ENCODE measurements at regions not wholly inside any gene's neighbourhood (a gene's known extent, or its start where the extent isn't known, plus 50 kb on each side); places are given as distances from the start of the nearest gene placed in this dataset.
A peak's percentile ranks its signal among the peaks of the same experiment; 100 is the strongest.

DNA sequence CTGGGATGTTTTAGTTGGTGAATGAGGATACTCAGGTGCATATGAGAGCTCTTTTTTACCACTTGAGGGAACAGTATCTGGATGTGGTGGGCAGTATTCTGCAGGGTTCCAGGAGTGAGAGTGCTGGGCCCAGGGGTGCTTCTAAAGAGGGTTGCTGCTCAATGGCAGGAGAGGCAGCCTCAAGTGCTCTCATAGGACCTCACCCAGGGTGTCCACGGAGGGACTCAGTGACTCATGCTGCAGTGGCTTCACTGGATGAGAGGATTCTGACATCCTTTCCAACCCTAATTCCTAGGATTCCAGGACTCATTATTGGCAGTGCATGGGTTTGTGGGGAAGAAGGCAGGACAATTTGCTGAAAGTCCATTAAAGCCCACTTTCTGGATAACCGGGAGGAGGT, 176.6 kb upstream of the FERMT1 start:
- no peak overlapping the region for H2BK120ac ChIP-seq (ENCODE audit: low read depth, low read length)
- H4K91ac ChIP-seq (ENCODE audit: low read length), result no peak overlapping the region
- peak overlapping the region; percentile 27 to 90 for H2BK12ac ChIP-seq (ENCODE audit: low read length in 2 of 2)
- H3K27ac ChIP-seq (ENCODE audit: low read length, poor library complexity, severe bottlenecking), result no peak overlapping the region
- WGBS, result 0% methylated on average over 1 of the region's 2 CpGs
- H2BK15ac ChIP-seq (ENCODE audit: low read depth, poor library complexity, severe bottlenecking), result no peak overlapping the region
- H3K4me3 ChIP-seq (ENCODE audit: insufficient read depth in 1 of 2, low read depth in 1 of 2, low read length in 2 of 2), result no peak overlapping the region
- H3K27me3 ChIP-seq (ENCODE audit: control insufficient read depth in 1 of 2, insufficient read depth in 1 of 2, low read length in 2 of 2), result no peaks in the 10 kb centered on the region
- H4K8ac ChIP-seq (ENCODE audit: low read length), result peak overlapping the region; percentile 45
- peaks cover 4% of the 10 kb centered on the region for H3K9me3 ChIP-seq (ENCODE audit: control insufficient read depth, low read length)
- H3K9ac ChIP-seq (ENCODE audit: low read length), result no peak overlapping the region
- H3K4me2 ChIP-seq (ENCODE audit: low read length, poor library complexity, severe bottlenecking), result no peak overlapping the region
- no peaks in the 10 kb centered on the region for H3K4me1 ChIP-seq (ENCODE audit: control insufficient read depth, insufficient read depth, low read depth, low read length)
- H2BK5ac ChIP-seq (ENCODE audit: low read depth, low read length, poor library complexity, severe bottlenecking), result no peak overlapping the region
- DNase-seq, result peak; percentile 28
- H2AK5ac ChIP-seq (ENCODE audit: low read length, severe bottlenecking), result no peak overlapping the region
- H3K14ac ChIP-seq (ENCODE audit: low read length in 2 of 2), result peak overlapping the region in 1 of 2 experiments; percentile 61
- H3K23ac ChIP-seq (ENCODE audit: low read length in 2 of 2), result peak overlapping the region in 1 of 2 experiments; percentile 20
- peak overlapping the region in 1 of 2 experiments; percentile 62 for H3K4ac ChIP-seq (ENCODE audit: low read depth in 1 of 2, low read length in 2 of 2)
- H2AFZ ChIP-seq (ENCODE audit: low read depth, low read length), result no peak overlapping the region
- no peaks in the 10 kb centered on the region for H3K36me3 ChIP-seq (ENCODE audit: control insufficient read depth in 1 of 2, insufficient read depth in 2 of 2, low read depth in 1 of 2, low read length in 2 of 2)
- H3K18ac ChIP-seq (ENCODE audit: low read depth in 1 of 2, low read length in 2 of 2), result peak overlapping the region in 1 of 2 experiments; percentile 37
- H3K79me1 ChIP-seq (replicated peaks; ENCODE audit: low read length, poor library complexity, severe bottlenecking), result no peaks in the 10 kb centered on the region

DNA sequence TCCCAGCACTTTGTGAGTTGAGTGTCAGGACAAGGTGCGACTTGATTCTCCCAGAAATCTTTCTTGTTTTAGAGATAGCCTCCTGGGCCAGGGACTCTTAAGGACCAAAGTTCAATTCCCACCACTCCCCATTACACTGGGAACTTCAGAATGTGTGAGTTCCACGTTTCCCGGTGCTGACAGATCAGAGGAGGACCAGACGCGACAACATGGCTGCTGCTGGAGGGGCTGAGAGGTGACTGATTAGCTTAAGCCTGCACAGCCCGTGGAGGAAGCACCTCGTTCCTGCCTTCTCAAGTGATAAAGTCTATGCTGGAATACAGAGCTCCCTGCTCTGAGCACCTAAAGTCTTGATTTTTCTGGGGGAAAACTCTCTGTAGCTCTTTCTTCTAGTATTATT, 175.2 kb upstream of the FERMT1 start:
- H3K27me3 ChIP-seq (ENCODE audit: control insufficient read depth in 1 of 2, insufficient read depth in 1 of 2, low read length in 2 of 2), result no peaks in the 10 kb centered on the region
- no peaks in the 10 kb centered on the region for H3K4me1 ChIP-seq (ENCODE audit: control insufficient read depth, insufficient read depth, low read depth, low read length)
- H3K36me3 ChIP-seq (ENCODE audit: control insufficient read depth in 1 of 2, insufficient read depth in 2 of 2, low read depth in 1 of 2, low read length in 2 of 2), result no peaks in the 10 kb centered on the region
- 84% methylated on average over 7 of the region's 7 CpGs for WGBS
- no peak overlapping the region for H2BK120ac ChIP-seq (ENCODE audit: low read depth, low read length)
- H3K18ac ChIP-seq (ENCODE audit: low read depth in 1 of 2, low read length in 2 of 2), result peak overlapping the region in 1 of 2 experiments; percentile 85
- H2AFZ ChIP-seq (ENCODE audit: low read depth, low read length), result no peak overlapping the region
- no peak overlapping the region for H3K23ac ChIP-seq (ENCODE audit: low read length in 2 of 2)
- H4K8ac ChIP-seq (ENCODE audit: low read length), result no peak overlapping the region
- H3K4me3 ChIP-seq (ENCODE audit: insufficient read depth in 1 of 2, low read depth in 1 of 2, low read length in 2 of 2), result no peak overlapping the region
- H3K14ac ChIP-seq (ENCODE audit: low read length in 2 of 2), result no peak overlapping the region
- no peak overlapping the region for H2AK5ac ChIP-seq (ENCODE audit: low read length, severe bottlenecking)
- H2BK15ac ChIP-seq (ENCODE audit: low read depth, poor library complexity, severe bottlenecking), result no peak overlapping the region
- H3K9ac ChIP-seq (ENCODE audit: low read length), result no peak overlapping the region
- no peak overlapping the region for H2BK5ac ChIP-seq (ENCODE audit: low read depth, low read length, poor library complexity, severe bottlenecking)
- H3K9me3 ChIP-seq (ENCODE audit: control insufficient read depth, low read length), result peaks cover 4% of the 10 kb centered on the region
- DNase-seq, result no peak
- H2BK12ac ChIP-seq (ENCODE audit: low read length in 2 of 2), result peak overlapping the region in 1 of 2 experiments; percentile 98
- H3K27ac ChIP-seq (ENCODE audit: low read length, poor library complexity, severe bottlenecking), result no peak overlapping the region
- peak overlapping the region in 1 of 2 experiments; percentile 4 for H3K4ac ChIP-seq (ENCODE audit: low read depth in 1 of 2, low read length in 2 of 2)
- no peaks in the 10 kb centered on the region for H3K79me1 ChIP-seq (replicated peaks; ENCODE audit: low read length, poor library complexity, severe bottlenecking)
- H3K4me2 ChIP-seq (ENCODE audit: low read length, poor library complexity, severe bottlenecking), result no peak overlapping the region
- H4K91ac ChIP-seq (ENCODE audit: low read length), result no peak overlapping the region

DNA sequence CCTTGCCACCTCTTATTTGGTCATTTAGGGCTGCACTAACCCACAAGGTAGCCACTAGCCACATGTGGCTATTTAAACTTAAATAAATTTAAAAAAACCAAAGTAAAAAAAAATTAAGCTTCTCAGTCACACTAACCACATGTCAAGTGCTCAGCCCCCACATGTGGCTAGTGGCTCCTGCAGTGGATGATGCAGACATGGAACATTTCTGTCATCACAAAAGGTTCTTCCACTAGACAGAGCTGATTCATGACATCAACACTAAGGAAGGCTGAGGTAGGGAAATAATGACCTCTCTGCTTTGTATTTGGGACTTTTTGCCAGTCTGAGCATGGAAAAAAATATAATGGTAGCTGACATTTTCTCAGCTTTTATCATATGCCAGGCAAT, 173.0 kb upstream of the FERMT1 start:
- no peak overlapping the region for H3K4ac ChIP-seq (ENCODE audit: low read depth in 1 of 2, low read length in 2 of 2)
- no peaks in the 10 kb centered on the region for H3K27me3 ChIP-seq (ENCODE audit: control insufficient read depth in 1 of 2, insufficient read depth in 1 of 2, low read length in 2 of 2)
- no peak overlapping the region for H3K27ac ChIP-seq (ENCODE audit: low read length, poor library complexity, severe bottlenecking)
- DNase-seq, result peak; percentile 79
- H3K9me3 ChIP-seq (ENCODE audit: control insufficient read depth, low read length), result peaks cover 3% of the 10 kb centered on the region
- no peak overlapping the region for H3K4me3 ChIP-seq (ENCODE audit: insufficient read depth in 1 of 2, low read depth in 1 of 2, low read length in 2 of 2)
- no peak overlapping the region for H3K9ac ChIP-seq (ENCODE audit: low read length)
- no peak overlapping the region for H3K23ac ChIP-seq (ENCODE audit: low read length in 2 of 2)
- no peak overlapping the region for H3K4me2 ChIP-seq (ENCODE audit: low read length, poor library complexity, severe bottlenecking)
- H3K4me1 ChIP-seq (ENCODE audit: control insufficient read depth, insufficient read depth, low read depth, low read length), result no peaks in the 10 kb centered on the region
- no peak overlapping the region for H2BK5ac ChIP-seq (ENCODE audit: low read depth, low read length, poor library complexity, severe bottlenecking)
- H2AK5ac ChIP-seq (ENCODE audit: low read length, severe bottlenecking), result no peak overlapping the region
- H3K18ac ChIP-seq (ENCODE audit: low read depth in 1 of 2, low read length in 2 of 2), result no peak overlapping the region
- no peak overlapping the region for H3K14ac ChIP-seq (ENCODE audit: low read length in 2 of 2)
- H2BK120ac ChIP-seq (ENCODE audit: low read depth, low read length), result peak overlapping the region; percentile 21
- no peak overlapping the region for H4K8ac ChIP-seq (ENCODE audit: low read length)
- no peaks in the 10 kb centered on the region for H3K79me1 ChIP-seq (replicated peaks; ENCODE audit: low read length, poor library complexity, severe bottlenecking)
- no peak overlapping the region for H2BK12ac ChIP-seq (ENCODE audit: low read length in 2 of 2)
- no peak overlapping the region for H2BK15ac ChIP-seq (ENCODE audit: low read depth, poor library complexity, severe bottlenecking)
- H3K36me3 ChIP-seq (ENCODE audit: control insufficient read depth in 1 of 2, insufficient read depth in 2 of 2, low read depth in 1 of 2, low read length in 2 of 2), result no peaks in the 10 kb centered on the region
- H2AFZ ChIP-seq (ENCODE audit: low read depth, low read length), result no peak overlapping the region
- H4K91ac ChIP-seq (ENCODE audit: low read length), result no peak overlapping the region

DNA sequence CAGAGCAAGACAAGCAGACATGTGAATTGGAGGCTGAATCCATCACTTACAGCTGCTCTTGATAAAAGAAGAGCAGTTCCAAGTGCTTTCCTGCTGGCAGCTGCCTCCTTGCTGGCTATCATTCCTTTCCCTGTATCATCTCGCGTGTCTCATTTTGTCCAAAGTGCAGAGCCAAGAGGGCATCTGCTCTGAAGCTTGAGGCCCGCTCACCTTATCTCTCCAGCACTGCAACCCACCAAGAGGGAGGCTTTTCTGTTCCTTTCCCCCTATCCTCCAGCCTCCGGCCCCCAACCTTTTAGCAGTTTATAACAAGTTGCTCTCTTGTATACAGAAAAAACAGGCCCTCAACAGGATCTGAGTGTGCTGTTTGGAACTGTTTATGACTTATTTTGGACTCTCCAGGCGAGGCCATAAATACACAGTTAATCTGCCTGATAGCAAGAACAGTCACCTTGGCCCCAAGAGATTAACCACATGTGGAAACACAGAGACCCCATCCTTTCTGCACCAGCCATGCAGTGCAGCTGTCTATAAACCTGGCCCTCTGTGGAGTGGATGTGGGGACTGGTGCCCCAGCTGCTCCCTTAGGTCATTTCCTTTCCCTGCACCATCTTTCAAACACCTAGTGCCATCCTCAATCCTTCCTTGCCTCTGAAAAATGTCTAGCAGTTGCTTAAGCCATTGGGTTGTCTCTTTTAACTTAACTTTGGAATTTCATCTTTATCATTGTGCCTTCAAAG, 172.5 kb upstream of the FERMT1 start:
- no peak overlapping the region for H4K91ac ChIP-seq (ENCODE audit: low read length)
- H3K36me3 ChIP-seq (ENCODE audit: control insufficient read depth in 1 of 2, insufficient read depth in 2 of 2, low read depth in 1 of 2, low read length in 2 of 2), result no peaks in the 10 kb centered on the region
- H2AFZ ChIP-seq (ENCODE audit: low read depth, low read length), result no peak overlapping the region
- no peak overlapping the region for H2AK5ac ChIP-seq (ENCODE audit: low read length, severe bottlenecking)
- H3K23ac ChIP-seq (ENCODE audit: low read length in 2 of 2), result no peak overlapping the region
- H3K79me1 ChIP-seq (replicated peaks; ENCODE audit: low read length, poor library complexity, severe bottlenecking), result no peaks in the 10 kb centered on the region
- no peak overlapping the region for H2BK5ac ChIP-seq (ENCODE audit: low read depth, low read length, poor library complexity, severe bottlenecking)
- no peak overlapping the region for H3K27ac ChIP-seq (ENCODE audit: low read length, poor library complexity, severe bottlenecking)
- no peaks in the 10 kb centered on the region for H3K27me3 ChIP-seq (ENCODE audit: control insufficient read depth in 1 of 2, insufficient read depth in 1 of 2, low read length in 2 of 2)
- H3K4me1 ChIP-seq (ENCODE audit: control insufficient read depth, insufficient read depth, low read depth, low read length), result no peaks in the 10 kb centered on the region
- 19% methylated on average over 4 of the region's 5 CpGs for WGBS
- H2BK120ac ChIP-seq (ENCODE audit: low read depth, low read length), result peak overlapping the region; percentile 27
- H2BK12ac ChIP-seq (ENCODE audit: low read length in 2 of 2), result peak overlapping the region in 1 of 2 experiments; percentile 39
- H2BK15ac ChIP-seq (ENCODE audit: low read depth, poor library complexity, severe bottlenecking), result no peak overlapping the region
- peak; percentile 51 for DNase-seq
- peaks cover 3% of the 10 kb centered on the region for H3K9me3 ChIP-seq (ENCODE audit: control insufficient read depth, low read length)
- H3K18ac ChIP-seq (ENCODE audit: low read depth in 1 of 2, low read length in 2 of 2), result peak overlapping the region; percentile 62 to 80
- no peak overlapping the region for H3K4me3 ChIP-seq (ENCODE audit: insufficient read depth in 1 of 2, low read depth in 1 of 2, low read length in 2 of 2)
- H3K9ac ChIP-seq (ENCODE audit: low read length), result no peak overlapping the region
- H3K4me2 ChIP-seq (ENCODE audit: low read length, poor library complexity, severe bottlenecking), result no peak overlapping the region
- H4K8ac ChIP-seq (ENCODE audit: low read length), result no peak overlapping the region
- peak overlapping the region in 1 of 2 experiments; percentile 35 for H3K4ac ChIP-seq (ENCODE audit: low read depth in 1 of 2, low read length in 2 of 2)
- H3K14ac ChIP-seq (ENCODE audit: low read length in 2 of 2), result no peak overlapping the region
